Activated T-cell treated with anti-CD3 and anti-CD28 coated beads, Interleukin-2, amount 50 U/mL, for 4 hours (primary cell): ENCODE measurements at regions not wholly inside any gene's neighbourhood (a gene's known extent, or its start where the extent isn't known, plus 50 kb on each side); places are given as distances from the start of the nearest gene placed in this dataset.

ENCODE experiments used
- ATAC-seq, 2 donors: fragments of 200-7000 bp; cut with Tn5 transposase; one replicate each; pipeline ENCODE4 v1.10.0; 2021
- DNase-seq: peaks from one replicate; pipeline ENCODE4 v3.0.0-alpha.2; 2020
- H3K27me3 Mint-ChIP-seq: one replicate; pipeline ENCODE4 v1.8.0; 2021; ENCODE audit warnings: low read depth, mixed read lengths
- H3K36me3 Mint-ChIP-seq: one replicate; pipeline ENCODE4 v1.8.0; 2022; ENCODE audit warnings: mixed read lengths; ENCODE audit not compliant: insufficient read depth
- H3K4me1 Mint-ChIP-seq: one replicate; pipeline ENCODE4 v1.8.0; 2021; ENCODE audit warnings: low read depth, mixed read lengths
- H3K4me3 Mint-ChIP-seq: one replicate; pipeline ENCODE4 v1.8.0; 2021; ENCODE audit warnings: mild to moderate bottlenecking, moderate library complexity, mixed read lengths
- H3K9me3 Mint-ChIP-seq: one replicate; pipeline ENCODE4 v1.8.0; 2021; ENCODE audit warnings: mixed read lengths

DNA sequence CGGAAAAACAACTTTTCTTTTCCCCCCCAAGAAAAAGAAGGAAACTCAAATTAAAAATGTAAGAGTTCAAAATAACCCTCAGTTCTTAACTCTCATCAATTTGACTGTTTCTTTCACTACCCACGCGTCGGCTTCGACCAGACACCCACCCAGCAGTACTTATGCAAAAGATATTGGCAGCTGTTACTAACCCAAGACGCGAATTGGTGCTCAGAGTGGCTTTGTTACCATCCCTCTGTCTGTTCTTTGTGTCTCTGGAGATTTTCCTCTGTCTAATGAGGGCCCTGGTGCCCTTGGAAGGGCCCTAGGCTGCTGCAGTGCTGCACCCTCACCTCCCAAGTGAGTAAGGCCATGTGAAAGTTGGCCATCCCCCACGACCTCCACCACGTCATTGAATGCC lies 180.5 kb upstream of the NECTIN1 start:
- no peak for DNase-seq
- Mint-ChIP-seq H3K9me3 (no peaks in the 10 kb centered on the region), H3K4me1 (no peaks in the 10 kb centered on the region), H3K27me3 (peaks cover 17% of the 10 kb centered on the region), H3K4me3 (no peak overlapping the region), H3K36me3 (no peaks in the 10 kb centered on the region)
- no peak for ATAC-seq

DNA sequence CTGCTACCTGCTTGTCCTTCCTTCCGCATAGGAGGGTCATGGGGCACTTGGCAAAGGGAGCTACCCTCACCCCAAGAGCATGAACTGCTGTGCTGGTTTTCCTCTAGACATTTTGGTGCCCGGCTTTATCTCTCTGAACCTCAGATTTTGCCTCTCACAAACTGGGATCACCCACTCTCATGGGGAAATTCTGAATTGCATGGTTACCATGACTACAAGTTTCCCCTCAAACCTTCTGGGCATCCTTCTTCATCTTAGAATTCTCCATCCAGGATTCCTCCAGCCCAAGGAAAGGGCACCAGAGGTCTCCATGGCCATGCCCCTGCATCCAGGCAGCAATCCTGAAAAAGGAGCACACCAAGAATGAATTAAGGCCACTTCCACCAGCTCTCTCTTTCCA lies 180.1 kb upstream of the NECTIN1 start:
- Mint-ChIP-seq H3K4me3 (no peak overlapping the region), H3K27me3 (peaks cover 17% of the 10 kb centered on the region)

GRCh38 chr11:119908573-119908904 lies 179.5 kb upstream of the NECTIN1 start:
- H3K4me1 Mint-ChIP-seq = no peaks in the 10 kb centered on the region
- H3K36me3 Mint-ChIP-seq = no peaks in the 10 kb centered on the region
- DNase-seq (no peak), ATAC-seq (no peak)
- no peaks in the 10 kb centered on the region for H3K9me3 Mint-ChIP-seq
- peaks cover 17% of the 10 kb centered on the region for H3K27me3 Mint-ChIP-seq
- no peak overlapping the region for H3K4me3 Mint-ChIP-seq

More for the DNA sequence above, 180.1 kb upstream of the NECTIN1 start:
- DNase-seq (no peak), ATAC-seq (no peak)
- Mint-ChIP-seq H3K4me1 (no peaks in the 10 kb centered on the region), H3K36me3 (no peaks in the 10 kb centered on the region), H3K9me3 (no peaks in the 10 kb centered on the region)

GRCh38 chr11:119907878-119908572 lies 179.0 kb upstream of the NECTIN1 start:
- Mint-ChIP-seq H3K27me3 (peaks cover 17% of the 10 kb centered on the region), H3K4me1 (no peaks in the 10 kb centered on the region), H3K4me3 (no peak overlapping the region), H3K9me3 (no peaks in the 10 kb centered on the region), H3K36me3 (no peaks in the 10 kb centered on the region)
- ATAC-seq (no peak), DNase-seq (no peak)

DNA sequence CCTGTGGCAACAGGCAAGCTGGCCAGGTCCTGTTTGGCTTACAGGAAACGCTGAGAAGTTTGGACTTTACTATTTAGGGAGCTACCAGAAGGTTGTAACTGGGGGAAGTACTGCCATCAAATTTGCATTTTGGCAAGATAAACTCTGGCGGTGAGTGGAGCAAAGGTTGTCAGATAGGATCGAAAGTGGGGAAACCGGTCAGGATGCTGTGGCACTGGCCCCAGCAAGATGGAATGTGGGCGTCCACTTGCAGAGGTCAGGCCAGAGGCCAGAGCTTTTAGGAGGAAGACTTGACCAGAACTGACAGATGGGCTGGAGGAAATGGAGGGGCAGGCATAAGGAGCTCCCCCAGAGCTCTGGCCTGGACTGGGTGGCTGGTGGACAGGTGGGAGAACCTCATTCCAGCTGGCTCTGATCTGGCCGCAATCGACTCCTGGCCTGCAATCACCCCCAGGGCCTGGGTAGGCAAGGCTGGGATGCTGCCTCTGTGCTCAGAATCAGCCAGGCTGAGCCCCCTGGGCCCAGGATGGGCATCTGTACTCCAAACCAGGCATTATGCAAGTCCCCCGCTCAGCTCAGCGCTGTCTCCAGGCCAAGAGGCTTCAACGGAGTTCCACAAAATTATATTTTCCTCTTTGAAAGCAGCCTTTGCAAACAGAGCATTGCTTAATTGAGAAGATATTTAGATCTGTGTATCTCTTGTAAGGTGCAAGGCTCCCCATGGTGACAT lies 178.3 kb upstream of the NECTIN1 start:
- Mint-ChIP-seq H3K4me3 (no peak overlapping the region), H3K4me1 (no peaks in the 10 kb centered on the region), H3K9me3 (no peaks in the 10 kb centered on the region), H3K27me3 (peaks cover 17% of the 10 kb centered on the region), H3K36me3 (no peaks in the 10 kb centered on the region)
- ATAC-seq (no peak), DNase-seq (no peak)

- no peaks in the 10 kb centered on the region for H3K9me3 Mint-ChIP-seq
- no peaks in the 10 kb centered on the region for H3K4me1 Mint-ChIP-seq
- H3K4me3 Mint-ChIP-seq = no peak overlapping the region
- DNase-seq = no peak
- no peaks in the 10 kb centered on the region for H3K36me3 Mint-ChIP-seq
- peaks cover 15% of the 10 kb centered on the region for H3K27me3 Mint-ChIP-seq
- no peak for ATAC-seq
These were observed 177.4 kb upstream of the NECTIN1 start for GRCh38 chr11:119906376-119906775.

DNA sequence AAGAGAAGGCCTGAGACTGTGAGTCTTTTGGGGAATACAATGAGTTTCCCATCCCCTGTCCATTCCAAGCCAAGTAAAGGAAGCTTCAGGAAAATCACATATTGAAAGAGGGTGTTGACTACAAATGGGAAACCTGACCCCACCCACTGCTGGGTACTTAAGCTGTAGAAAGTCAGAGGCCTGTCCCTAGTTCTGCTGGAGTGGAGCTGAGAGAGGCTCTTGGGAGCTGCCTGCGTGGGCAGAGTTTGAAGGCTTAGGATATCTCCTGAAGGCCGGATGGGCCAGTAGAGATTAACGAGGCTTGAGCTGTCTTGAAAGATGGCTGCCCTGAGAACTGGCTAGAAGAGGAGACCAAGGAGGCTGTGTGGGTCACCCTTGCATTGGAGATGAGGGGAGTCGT lies 176.2 kb upstream of the NECTIN1 start:
- H3K27me3 Mint-ChIP-seq = peaks cover 14% of the 10 kb centered on the region
- no peaks in the 10 kb centered on the region for H3K4me1 Mint-ChIP-seq
- H3K9me3 Mint-ChIP-seq = no peaks in the 10 kb centered on the region
- H3K36me3 Mint-ChIP-seq = no peaks in the 10 kb centered on the region
- DNase-seq (no peak), ATAC-seq (no peak)
- H3K4me3 Mint-ChIP-seq = no peak overlapping the region

GRCh38 chr11:119904531-119905035 lies 175.6 kb upstream of the NECTIN1 start:
- H3K4me1 Mint-ChIP-seq = no peaks in the 10 kb centered on the region
- no peaks in the 10 kb centered on the region for H3K36me3 Mint-ChIP-seq
- ATAC-seq = no peak
- no peak for DNase-seq
- H3K27me3 Mint-ChIP-seq = peaks cover 14% of the 10 kb centered on the region
- H3K9me3 Mint-ChIP-seq = no peaks in the 10 kb centered on the region
- no peak overlapping the region for H3K4me3 Mint-ChIP-seq

DNA sequence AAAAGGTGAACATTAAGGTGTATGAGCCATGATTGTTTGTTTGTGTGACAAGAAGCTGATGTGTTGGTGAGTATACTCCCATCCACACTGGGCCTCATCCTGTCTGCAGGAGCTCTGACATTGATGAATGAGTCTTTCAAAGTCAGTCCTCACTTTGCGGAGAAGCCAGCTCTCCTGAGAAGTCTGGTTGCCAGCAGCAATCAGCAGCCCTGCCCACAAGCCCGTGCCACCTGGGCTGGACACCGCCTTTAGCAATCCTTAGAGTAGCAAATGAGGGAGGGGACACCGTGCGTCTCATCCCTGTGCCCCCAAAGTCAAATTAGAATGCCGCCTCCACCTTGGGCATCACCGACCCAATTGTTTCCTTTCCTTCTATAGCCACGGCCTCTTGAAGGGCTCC lies 174.8 kb upstream of the NECTIN1 start:
- Mint-ChIP-seq H3K27me3 (peaks cover 14% of the 10 kb centered on the region), H3K4me3 (no peak overlapping the region), H3K9me3 (no peaks in the 10 kb centered on the region), H3K36me3 (no peaks in the 10 kb centered on the region), H3K4me1 (no peaks in the 10 kb centered on the region)
- DNase-seq = no peak
- ATAC-seq = no peak

- peaks cover 14% of the 10 kb centered on the region for H3K27me3 Mint-ChIP-seq
- H3K36me3 Mint-ChIP-seq = no peaks in the 10 kb centered on the region
- no peak for DNase-seq
- no peak overlapping the region for H3K4me3 Mint-ChIP-seq
- no peaks in the 10 kb centered on the region for H3K9me3 Mint-ChIP-seq
- no peaks in the 10 kb centered on the region for H3K4me1 Mint-ChIP-seq
- ATAC-seq = no peak
These were observed 174.4 kb upstream of the NECTIN1 start for GRCh38 chr11:119903389-119903788.

GRCh38 chr11:119902656-119903231 lies 173.7 kb upstream of the NECTIN1 start:
- Mint-ChIP-seq H3K36me3 (no peaks in the 10 kb centered on the region), H3K27me3 (peaks cover 11% of the 10 kb centered on the region), H3K4me1 (no peaks in the 10 kb centered on the region), H3K4me3 (no peak overlapping the region), H3K9me3 (no peaks in the 10 kb centered on the region)
- no peak for DNase-seq
- no peak for ATAC-seq

- DNase-seq (no peak), ATAC-seq (no peak)
- Mint-ChIP-seq H3K27me3 (peaks cover 9% of the 10 kb centered on the region), H3K9me3 (no peaks in the 10 kb centered on the region), H3K36me3 (no peaks in the 10 kb centered on the region), H3K4me1 (no peaks in the 10 kb centered on the region), H3K4me3 (no peak overlapping the region)
These were observed 172.9 kb upstream of the NECTIN1 start for GRCh38 chr11:119901657-119902577.

- Mint-ChIP-seq H3K4me1 (no peaks in the 10 kb centered on the region), H3K4me3 (no peak overlapping the region), H3K27me3 (peaks cover 3% of the 10 kb centered on the region), H3K36me3 (no peaks in the 10 kb centered on the region), H3K9me3 (no peaks in the 10 kb centered on the region)
- no peak for ATAC-seq
- DNase-seq = no peak
These were observed 171.0 kb upstream of the NECTIN1 start for GRCh38 chr11:119899997-119900396.

DNA sequence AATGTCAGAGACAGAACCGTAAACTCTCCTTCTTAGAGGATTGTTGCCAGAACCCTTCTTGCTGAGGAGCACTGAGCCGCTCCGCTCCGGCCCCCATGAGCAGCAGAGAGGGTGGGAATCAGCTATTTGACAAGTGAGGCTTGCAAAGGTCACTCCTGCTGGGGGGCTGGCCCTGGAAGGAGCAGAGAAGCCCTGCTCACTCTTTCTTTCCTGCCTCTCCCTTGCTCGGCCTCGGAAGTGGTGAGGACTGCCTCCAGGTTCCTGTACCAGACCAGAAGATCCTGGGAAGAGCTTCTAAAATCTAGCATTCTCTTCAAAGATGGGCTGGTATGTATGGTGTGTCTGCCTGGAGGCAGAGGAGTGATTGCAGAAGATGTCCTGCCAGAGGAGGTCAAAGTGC lies 168.6 kb upstream of the NECTIN1 start:
- no peak for ATAC-seq
- DNase-seq = no peak
- Mint-ChIP-seq H3K4me1 (no peaks in the 10 kb centered on the region), H3K4me3 (no peak overlapping the region), H3K9me3 (no peaks in the 10 kb centered on the region), H3K36me3 (no peaks in the 10 kb centered on the region), H3K27me3 (peaks cover 3% of the 10 kb centered on the region)
